Left forelimb (tissue), 1 donor: ENCODE measurements at regions not wholly inside any gene's neighbourhood (a gene's known extent, or its start where the extent isn't known, plus 50 kb on each side); places are given as distances from the start of the nearest gene placed in this dataset.

Experiments
- DNase-seq: peaks from one replicate; pipeline ENCODE4 v3.0.0-alpha.2; 2018; ENCODE audit warnings: low spot score

DNA sequence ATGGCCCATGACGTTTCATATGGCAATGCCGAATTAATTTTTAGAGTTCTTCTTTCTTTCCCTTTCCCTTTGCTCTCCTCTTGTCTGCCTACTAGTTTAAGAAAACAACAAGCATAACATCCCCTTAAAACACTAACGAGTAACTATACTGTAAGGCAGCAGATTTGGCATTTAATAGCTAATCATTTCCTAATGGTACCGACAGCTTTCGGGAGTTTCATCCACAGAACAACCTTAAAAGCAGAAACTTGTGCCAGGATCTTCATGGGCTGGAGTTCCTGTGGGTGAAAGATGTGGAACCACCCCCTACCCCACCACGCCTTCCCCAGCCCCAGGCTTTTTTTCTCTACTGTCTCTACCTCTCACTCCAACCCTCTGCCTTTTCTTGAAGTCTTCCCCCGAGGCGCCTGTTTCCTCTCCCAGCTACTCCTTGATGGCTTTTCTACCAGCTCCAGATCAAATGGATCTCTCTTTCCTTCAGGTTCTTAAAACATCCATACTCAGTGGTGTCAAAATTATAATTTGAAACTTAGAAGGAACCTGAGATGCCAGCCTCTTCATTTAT lies 319.5 kb downstream of the PIK3R1 start:
- DNase-seq: no peak

- no peak for DNase-seq
These were observed 323.4 kb downstream of the PIK3R1 start for GRCh38 chr5:68538814-68539420.

- no peak for DNase-seq
These were observed 325.4 kb downstream of the PIK3R1 start for GRCh38 chr5:68540798-68541590.

- DNase-seq: no peak
These were observed 326.7 kb downstream of the PIK3R1 start for GRCh38 chr5:68542207-68542606.

DNA sequence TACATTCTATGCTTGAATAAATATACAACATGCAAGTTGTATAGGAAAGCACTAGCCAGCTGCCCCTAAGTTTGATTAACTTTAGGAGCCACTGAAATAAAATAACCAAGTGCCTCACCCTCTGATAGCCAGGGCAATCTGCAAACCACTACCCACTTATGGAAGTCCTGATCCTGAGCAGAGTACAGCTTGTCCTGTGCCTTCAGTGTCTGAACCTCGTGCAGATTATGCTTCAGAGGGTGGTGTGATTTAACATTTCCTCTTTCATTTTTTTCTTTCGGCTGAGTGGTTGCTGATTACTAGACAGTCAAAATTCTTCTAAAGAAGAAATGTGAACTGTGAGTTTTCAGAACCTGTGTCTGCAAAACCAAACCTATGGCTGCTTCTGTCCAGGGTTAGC lies 327.7 kb downstream of the PIK3R1 start:
- DNase-seq: no peak

DNA sequence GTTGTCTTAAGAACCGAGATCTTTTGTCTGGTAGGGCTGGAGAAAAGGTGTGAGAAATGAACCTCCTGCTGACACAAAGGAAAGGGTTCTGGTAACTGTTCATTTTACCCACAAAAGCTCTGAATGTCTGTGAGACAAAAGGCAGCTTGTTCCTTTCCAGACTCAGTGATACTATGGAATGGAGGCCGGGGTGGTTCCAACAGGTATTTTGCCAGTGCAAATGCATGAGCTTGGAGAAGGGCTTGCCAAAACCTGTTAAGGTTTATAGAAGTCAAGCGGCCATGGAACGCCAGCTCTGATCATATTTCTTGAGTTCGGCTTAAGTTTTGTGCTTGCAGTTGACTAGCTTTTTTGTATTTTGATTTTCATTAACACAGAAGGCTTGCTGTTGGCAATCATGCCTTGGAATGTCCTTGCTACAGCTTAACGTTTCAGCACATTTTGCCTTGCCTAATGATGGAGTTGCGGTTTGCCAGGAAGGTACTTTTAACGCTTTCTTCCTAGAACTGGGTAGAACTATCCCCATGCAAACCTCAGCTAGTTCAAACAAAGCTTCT lies 328.6 kb downstream of the PIK3R1 start:
- DNase-seq: no peak

DNA sequence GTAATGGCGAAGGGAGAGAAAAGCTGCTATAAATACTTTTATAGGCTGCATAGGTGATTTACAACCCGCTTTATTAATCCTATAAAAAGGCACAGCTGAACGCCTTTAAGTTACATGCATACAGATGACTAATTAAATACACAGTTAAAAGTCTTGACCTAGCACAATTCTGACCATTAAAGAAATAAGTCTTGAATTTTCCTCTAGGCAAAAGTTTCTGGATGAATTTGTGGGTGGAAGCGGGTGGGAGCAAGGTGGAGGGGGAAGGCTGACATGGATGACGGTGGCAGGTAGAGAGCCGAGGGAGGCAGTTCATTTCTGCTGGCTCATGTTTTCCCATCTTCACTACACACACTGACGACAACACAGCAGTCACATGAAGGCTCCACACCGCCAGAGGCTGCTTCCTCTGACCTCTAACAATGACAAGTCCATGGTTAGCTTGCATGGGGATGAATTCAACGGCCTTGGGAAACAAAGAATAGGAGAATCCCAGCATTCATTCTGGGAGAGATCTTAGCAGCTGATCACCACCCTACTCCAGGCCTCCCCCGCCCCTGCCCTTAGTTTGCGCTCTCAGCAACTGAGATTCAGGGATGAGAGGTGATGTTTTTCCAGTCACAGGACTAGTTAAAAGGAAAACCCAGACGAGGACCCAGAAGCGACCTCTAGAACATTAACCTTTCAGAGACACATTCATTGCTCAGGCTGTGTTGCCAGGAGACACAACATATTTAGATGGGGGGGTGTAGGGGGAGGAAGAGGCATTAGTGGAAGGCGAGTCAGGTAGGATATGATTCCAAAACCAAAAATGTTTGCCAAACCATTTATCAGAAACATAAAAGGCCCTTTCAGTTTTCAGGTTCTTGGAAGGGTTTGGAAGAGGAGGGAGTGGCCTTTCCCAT lies 329.3 kb downstream of the PIK3R1 start:
- no peak for DNase-seq

DNA sequence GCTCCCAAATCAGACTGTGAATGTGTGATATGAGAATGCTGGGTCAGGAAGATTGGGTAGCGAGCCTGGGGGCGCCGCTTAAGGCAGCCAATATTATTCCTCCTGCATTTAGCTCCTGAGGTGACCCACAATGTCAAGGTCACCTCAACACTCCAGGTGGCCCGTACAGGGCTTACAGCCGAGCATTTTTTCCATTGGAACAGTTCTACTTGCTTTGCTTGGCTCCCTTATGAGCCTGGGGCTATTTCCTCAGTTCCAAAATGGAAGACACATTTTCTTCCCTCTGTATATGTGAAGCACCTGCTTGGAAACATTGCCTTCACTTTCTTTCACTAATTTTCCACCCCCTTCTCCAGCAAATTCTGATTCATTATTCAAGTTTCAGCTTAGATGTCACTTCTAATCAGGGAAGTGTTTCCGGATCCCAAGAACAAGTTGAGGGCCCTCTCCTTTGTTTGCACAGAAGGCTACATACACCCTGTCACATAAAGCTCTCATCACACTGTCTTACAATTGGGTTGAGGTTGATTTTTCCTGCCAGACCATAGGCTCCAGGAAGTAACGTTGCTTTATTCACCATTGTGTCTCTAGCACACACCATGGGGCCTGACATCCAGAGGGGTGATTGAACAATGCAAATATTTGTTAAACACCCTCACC lies 330.2 kb downstream of the PIK3R1 start:
- DNase-seq: no peak

GRCh38 chr5:68547056-68547455 lies 331.5 kb downstream of the PIK3R1 start:
- DNase-seq: no peak

DNA sequence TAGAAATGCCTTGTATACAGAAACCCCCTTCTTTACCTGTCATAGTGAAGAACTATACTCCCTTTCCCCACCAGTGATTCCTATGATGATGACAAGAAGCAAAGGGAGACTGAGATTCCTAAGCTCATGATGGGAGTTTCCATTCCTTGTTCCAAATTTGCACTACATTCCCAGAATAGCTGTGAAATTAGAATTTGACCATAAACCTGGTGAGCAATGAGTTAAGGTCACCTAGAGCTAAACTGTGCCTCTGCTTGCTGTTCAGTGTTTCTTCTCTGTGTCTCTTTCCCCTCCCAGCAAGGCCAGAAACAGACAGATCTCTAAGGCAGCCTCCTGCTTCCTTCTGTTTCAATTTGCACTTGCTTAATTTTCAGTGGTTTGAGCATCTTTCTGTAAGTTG lies 332.1 kb downstream of the PIK3R1 start:
- no peak for DNase-seq

GRCh38 chr5:68548959-68549676 lies 333.6 kb downstream of the PIK3R1 start:
- no peak for DNase-seq

DNA sequence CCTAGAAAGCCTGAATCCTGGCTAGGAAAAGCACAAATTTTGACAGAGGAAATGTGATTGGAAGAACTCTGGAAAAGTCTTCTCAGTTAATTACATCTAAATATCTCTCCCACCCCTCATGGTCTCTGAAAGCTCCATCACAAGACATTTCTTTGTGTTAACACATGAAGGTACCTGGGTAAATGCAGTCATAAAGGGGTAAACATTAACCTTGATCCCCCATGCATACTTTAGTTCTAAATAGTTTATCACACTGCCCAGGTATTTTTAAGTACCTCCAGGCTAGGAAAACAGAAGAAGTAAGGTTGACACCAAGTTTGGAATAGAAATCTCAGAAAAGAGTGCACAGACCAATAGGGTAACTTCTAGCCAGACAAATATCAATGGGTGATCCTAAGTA lies 334.5 kb downstream of the PIK3R1 start:
- no peak for DNase-seq

DNA sequence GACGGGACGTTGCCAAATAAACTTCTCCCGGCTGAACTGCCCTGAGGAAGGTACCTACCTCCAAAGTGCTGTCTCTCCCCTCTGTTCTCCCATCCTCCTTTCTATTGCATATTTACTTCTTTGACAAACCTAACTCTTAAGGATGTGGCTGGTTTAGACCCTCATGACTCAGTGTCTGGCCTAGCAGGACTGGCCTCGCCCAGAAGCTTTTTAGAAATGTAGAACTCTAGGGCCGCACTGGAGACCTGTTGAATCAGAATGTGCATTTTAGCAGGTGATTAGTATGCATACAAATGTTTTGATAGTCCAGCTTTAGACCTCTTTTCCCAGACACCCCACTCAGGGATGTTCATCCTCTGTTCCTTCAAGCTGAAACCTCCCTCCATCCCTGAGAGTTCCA lies 335.9 kb downstream of the PIK3R1 start:
- DNase-seq: no peak

- no peak for DNase-seq
These were observed 339.2 kb downstream of the PIK3R1 start for GRCh38 chr5:68554571-68555279.

DNA sequence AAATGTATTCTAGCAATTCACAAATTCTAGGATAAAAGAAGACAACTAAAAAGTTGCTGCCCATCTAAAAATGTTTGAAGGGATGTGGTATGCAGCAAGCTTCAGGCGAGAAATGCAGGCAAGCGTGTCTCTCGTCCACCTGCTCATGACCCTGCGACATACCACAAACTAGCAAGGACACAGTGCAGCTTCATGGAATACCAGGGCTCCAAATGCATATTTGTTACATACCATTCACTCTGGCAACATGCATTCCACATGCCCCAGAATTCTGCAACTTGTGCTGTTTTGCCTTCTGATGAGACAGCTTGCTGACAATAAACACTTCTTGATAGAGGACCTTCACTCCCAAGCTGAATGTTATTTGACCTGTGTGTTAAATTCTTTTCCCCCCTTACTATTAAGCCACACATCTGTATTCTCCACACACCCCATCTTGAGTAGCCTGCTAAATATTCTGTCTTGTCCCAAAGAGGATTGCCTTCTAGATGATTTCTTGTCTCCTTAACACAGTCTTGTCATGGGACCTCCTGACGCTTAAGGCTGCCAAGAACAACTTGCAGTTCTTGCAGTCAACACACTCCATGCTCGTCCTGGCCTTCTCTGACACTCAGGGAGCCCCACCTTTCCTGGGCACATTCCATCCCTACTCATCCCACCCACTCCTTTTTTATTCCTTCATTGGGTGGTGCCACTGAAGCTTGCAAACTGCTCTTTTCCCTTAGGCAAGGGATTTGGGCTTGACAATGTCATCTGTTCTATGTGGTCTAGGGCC lies 340.5 kb downstream of the PIK3R1 start:
- DNase-seq: no peak

GRCh38 chr5:68557162-68557936 lies 341.8 kb downstream of the PIK3R1 start:
- no peak for DNase-seq

GRCh38 chr5:68562308-68562707 lies 346.8 kb downstream of the PIK3R1 start:
- peak; percentile 80 for DNase-seq

DNA sequence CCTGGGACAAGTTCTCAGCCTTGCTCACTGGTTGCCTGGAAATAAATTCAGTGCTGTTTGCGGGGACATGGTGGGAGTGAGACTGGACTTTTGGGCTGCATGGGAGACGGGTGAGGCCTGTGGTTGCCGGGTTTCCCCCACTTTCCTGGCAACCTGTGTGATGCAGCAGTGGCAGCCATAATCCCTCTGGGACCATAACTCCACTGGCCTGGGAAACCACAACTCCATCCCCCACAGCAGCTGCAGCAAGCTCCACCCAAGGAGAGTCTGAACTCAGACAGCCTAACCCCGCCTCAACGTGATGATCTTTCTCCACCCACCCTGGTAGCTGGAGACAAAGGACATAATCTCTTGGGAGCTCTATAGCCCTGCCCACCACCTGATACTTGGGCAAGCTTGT lies 349.9 kb downstream of the PIK3R1 start:
- DNase-seq: no peak

- no peak for DNase-seq
These were observed 361.2 kb downstream of the PIK3R1 start for GRCh38 chr5:68576805-68577204.
